ENCODE measurements at regions not wholly inside any gene's neighbourhood (a gene's known extent, or its start where the extent isn't known, plus 50 kb on each side); places are given as distances from the start of the nearest gene placed in this dataset.

DNA sequence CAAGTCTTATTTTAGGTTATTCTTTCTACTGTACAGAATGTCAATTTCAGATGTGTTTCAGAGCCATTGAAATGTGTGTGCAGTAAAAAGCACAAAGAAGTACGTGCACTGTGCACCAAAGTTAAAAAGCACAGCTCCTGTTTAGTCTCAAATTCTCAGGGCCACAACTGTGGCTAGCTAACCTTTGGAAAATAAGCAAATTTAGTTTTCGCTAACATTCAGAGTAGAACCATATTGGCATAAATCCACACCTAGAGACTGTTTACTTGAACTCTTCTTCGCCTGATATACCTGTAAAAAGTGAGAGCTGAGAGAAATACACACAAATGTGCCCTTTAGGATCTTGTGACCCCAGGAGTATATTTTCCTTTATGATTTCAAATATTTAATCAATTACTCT lies 353.9 kb downstream of the TFEC start:
- no peak for DNase-seq
- Histone ChIP-seq H2BK120ac (ENCODE audit: low read depth, low read length) (no peak overlapping the region), H3K4me3 (ENCODE audit: low read length) (no peak overlapping the region), H2BK5ac (ENCODE audit: low read length) (no peak overlapping the region), H3K4me1 (ENCODE audit: control insufficient read depth, low read depth, low read length) (no peaks in the 10 kb centered on the region), H3K79me1 (ENCODE audit: low read length) (no peaks in the 10 kb centered on the region), H3K79me2 (ENCODE audit: control insufficient read depth, insufficient read depth, low read length) (no peaks in the 10 kb centered on the region), H2BK15ac (replicated peaks; ENCODE audit: low read depth) (no peak overlapping the region), H4K8ac (ENCODE audit: low read depth, low read length) (no peak overlapping the region), H3K23ac (ENCODE audit: low read length) (no peak overlapping the region), H3K4me2 (ENCODE audit: low read length) (no peak overlapping the region), H3K36me3 (ENCODE audit: control insufficient read depth, insufficient read depth, low read length) (no peaks in the 10 kb centered on the region), H3K18ac (ENCODE audit: low read length) (no peak overlapping the region), H3K27me3 (ENCODE audit: insufficient read depth, low read length, poor library complexity) (no peaks in the 10 kb centered on the region), H3K9ac (ENCODE audit: low read length) (no peak overlapping the region), H2AK5ac (ENCODE audit: low read length) (no peak overlapping the region), H4K5ac (ENCODE audit: low read length) (no peak overlapping the region), H3K56ac (ENCODE audit: low read length) (no peak overlapping the region), H3K4ac (ENCODE audit: low read depth, low read length) (no peak overlapping the region), H3K27ac (ENCODE audit: low read depth, low read length) (no peak overlapping the region)
- no CpG with 5 or more reads among the region's 3 CpGs for WGBS (ENCODE audit: extremely low coverage, insufficient coverage, low lambda C conversion rate)

DNA sequence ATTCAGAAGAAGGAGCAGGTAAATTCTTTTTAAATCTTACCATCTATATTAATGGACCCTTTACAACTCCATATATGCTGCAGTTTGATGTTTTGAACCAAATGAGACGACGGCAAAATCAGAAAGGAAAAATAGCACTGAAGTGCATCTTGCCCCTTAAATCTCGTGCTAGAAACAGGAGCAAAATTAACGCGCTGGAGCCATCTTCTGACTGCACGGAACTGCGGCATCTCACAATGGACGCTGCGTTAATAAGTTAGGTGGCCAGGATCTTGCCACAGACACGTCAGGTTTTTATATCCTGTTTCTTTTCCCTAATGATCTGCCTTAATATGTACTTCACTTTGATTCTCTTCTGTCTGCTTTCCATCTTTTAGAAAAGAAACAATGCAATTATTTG lies 354.5 kb downstream of the TFEC start:
- no peaks in the 10 kb centered on the region for H3K36me3 ChIP-seq (ENCODE audit: control insufficient read depth, insufficient read depth, low read length)
- no CpG with 5 or more reads among the region's 10 CpGs for WGBS (ENCODE audit: extremely low coverage, insufficient coverage, low lambda C conversion rate)

DNA sequence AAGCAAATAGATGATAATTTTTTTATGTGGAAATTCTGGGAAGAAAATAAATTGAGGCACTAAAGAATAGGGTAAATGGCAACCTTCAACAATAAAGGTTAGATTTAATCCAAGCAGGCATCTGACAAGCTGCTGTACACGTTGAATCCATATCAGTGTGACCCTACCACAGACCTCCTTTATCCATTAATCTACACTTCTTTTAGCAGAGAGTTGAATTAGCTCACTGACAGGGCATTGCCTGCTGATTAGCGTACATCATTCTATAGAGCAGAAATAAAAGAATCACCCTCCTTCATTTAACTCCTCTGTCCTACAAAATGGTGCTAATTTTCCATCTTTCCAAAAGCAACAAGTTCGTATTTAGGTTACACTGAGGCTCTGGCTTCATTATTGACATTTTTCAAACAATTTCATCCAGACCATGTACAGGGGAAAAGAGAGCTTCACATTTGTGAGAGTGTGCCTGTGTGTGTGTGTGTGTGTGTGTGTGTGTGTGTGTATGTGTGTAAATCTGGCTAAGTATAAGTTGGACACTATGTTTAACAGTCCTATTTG lies 356.0 kb downstream of the TFEC start:
- H3K4ac ChIP-seq (ENCODE audit: low read depth, low read length) = no peak overlapping the region

More for the DNA sequence above, 354.5 kb downstream of the TFEC start:
- no peak overlapping the region for H2AK5ac ChIP-seq (ENCODE audit: low read length)
- no peak overlapping the region for H2BK5ac ChIP-seq (ENCODE audit: low read length)
- no peaks in the 10 kb centered on the region for H3K4me1 ChIP-seq (ENCODE audit: control insufficient read depth, low read depth, low read length)
- H3K4me3 ChIP-seq (ENCODE audit: low read length) = no peak overlapping the region
- H3K4me2 ChIP-seq (ENCODE audit: low read length) = no peak overlapping the region
- H3K27ac ChIP-seq (ENCODE audit: low read depth, low read length) = no peak overlapping the region
- H2BK15ac ChIP-seq (replicated peaks; ENCODE audit: low read depth) = no peak overlapping the region
- no peak overlapping the region for H4K5ac ChIP-seq (ENCODE audit: low read length)
- no peak overlapping the region for H3K56ac ChIP-seq (ENCODE audit: low read length)
- H3K27me3 ChIP-seq (ENCODE audit: insufficient read depth, low read length, poor library complexity) = no peaks in the 10 kb centered on the region
- H3K9ac ChIP-seq (ENCODE audit: low read length) = no peak overlapping the region
- H4K8ac ChIP-seq (ENCODE audit: low read depth, low read length) = no peak overlapping the region
- no peak overlapping the region for H2BK120ac ChIP-seq (ENCODE audit: low read depth, low read length)
- no peak overlapping the region for H3K18ac ChIP-seq (ENCODE audit: low read length)
- H3K4ac ChIP-seq (ENCODE audit: low read depth, low read length) = no peak overlapping the region
- H3K79me1 ChIP-seq (ENCODE audit: low read length) = no peaks in the 10 kb centered on the region
- H3K23ac ChIP-seq (ENCODE audit: low read length) = no peak overlapping the region
- H3K79me2 ChIP-seq (ENCODE audit: control insufficient read depth, insufficient read depth, low read length) = no peaks in the 10 kb centered on the region
- DNase-seq = no peak

DNA sequence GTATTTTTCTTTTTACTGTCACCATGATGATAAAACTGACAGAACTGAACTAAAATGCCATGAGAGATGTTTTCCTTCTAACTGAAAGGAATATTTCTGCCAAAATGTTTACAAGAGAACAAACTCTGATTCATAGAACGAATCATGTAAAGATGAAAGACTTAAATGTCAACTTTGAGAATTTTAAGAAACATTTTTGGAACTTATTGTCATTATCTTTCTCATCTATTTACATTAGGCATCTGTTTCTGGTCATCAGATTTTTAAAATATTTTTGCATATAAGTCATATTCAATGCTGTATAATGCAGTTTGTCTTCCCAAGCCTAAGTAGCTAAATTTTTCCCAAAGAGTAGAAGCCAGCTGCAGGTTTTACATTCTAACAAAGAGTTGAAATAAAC lies 358.5 kb downstream of the TFEC start:
- no CpG with 5 or more reads among the region's 1 CpG for WGBS (ENCODE audit: extremely low coverage, insufficient coverage, low lambda C conversion rate)
- H3K36me3 ChIP-seq (ENCODE audit: control insufficient read depth, insufficient read depth, low read length) = no peaks in the 10 kb centered on the region
- no peak for DNase-seq

More for the DNA sequence above, 356.0 kb downstream of the TFEC start:
- Histone ChIP-seq H3K56ac (ENCODE audit: low read length) (no peak overlapping the region), H2BK5ac (ENCODE audit: low read length) (no peak overlapping the region), H3K18ac (ENCODE audit: low read length) (no peak overlapping the region), H3K27me3 (ENCODE audit: insufficient read depth, low read length, poor library complexity) (no peaks in the 10 kb centered on the region), H3K23ac (ENCODE audit: low read length) (no peak overlapping the region), H2BK120ac (ENCODE audit: low read depth, low read length) (no peak overlapping the region), H3K4me2 (ENCODE audit: low read length) (no peak overlapping the region), H3K79me2 (ENCODE audit: control insufficient read depth, insufficient read depth, low read length) (no peaks in the 10 kb centered on the region), H3K79me1 (ENCODE audit: low read length) (no peaks in the 10 kb centered on the region), H2BK15ac (replicated peaks; ENCODE audit: low read depth) (no peak overlapping the region), H4K5ac (ENCODE audit: low read length) (no peak overlapping the region), H3K36me3 (ENCODE audit: control insufficient read depth, insufficient read depth, low read length) (no peaks in the 10 kb centered on the region), H3K27ac (ENCODE audit: low read depth, low read length) (no peak overlapping the region), H2AK5ac (ENCODE audit: low read length) (no peak overlapping the region), H3K4me3 (ENCODE audit: low read length) (no peak overlapping the region), H3K4me1 (ENCODE audit: control insufficient read depth, low read depth, low read length) (no peaks in the 10 kb centered on the region), H4K8ac (ENCODE audit: low read depth, low read length) (no peak overlapping the region), H3K9ac (ENCODE audit: low read length) (no peak overlapping the region)
- no CpG with 5 or more reads among the region's 3 CpGs for WGBS (ENCODE audit: extremely low coverage, insufficient coverage, low lambda C conversion rate)
- DNase-seq = no peak

DNA sequence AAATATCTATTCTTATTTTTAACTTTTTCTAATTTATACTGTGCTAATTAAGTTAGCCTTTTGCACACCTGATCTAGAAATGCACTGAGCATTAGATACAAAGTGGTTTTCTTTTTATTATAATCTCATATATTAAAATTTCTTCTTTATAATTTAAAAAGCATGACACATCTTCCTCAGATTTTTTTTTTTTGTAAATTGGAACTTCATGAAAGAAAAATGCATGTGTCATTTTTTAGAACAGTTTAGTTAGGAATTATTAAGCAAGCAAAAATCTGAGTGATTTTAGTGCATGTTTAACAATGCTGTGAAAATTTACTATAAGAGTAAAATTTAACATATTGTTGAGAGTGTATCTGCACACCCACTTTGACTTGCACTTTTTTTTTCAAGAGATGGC lies 367.9 kb downstream of the TFEC start:
- no peak overlapping the region for H3K4ac ChIP-seq (ENCODE audit: low read depth, low read length)
- no peaks in the 10 kb centered on the region for H3K79me1 ChIP-seq (ENCODE audit: low read length)
- no peak overlapping the region for H3K27ac ChIP-seq (ENCODE audit: low read depth, low read length)
- H2BK5ac ChIP-seq (ENCODE audit: low read length) = no peak overlapping the region
- DNase-seq = no peak
- H3K79me2 ChIP-seq (ENCODE audit: control insufficient read depth, insufficient read depth, low read length) = no peaks in the 10 kb centered on the region
- no peak overlapping the region for H2BK15ac ChIP-seq (replicated peaks; ENCODE audit: low read depth)
- no peaks in the 10 kb centered on the region for H3K4me1 ChIP-seq (ENCODE audit: control insufficient read depth, low read depth, low read length)
- H2AK5ac ChIP-seq (ENCODE audit: low read length) = no peak overlapping the region
- H3K18ac ChIP-seq (ENCODE audit: low read length) = no peak overlapping the region
- H3K9ac ChIP-seq (ENCODE audit: low read length) = no peak overlapping the region
- H3K56ac ChIP-seq (ENCODE audit: low read length) = no peak overlapping the region
- H3K4me3 ChIP-seq (ENCODE audit: low read length) = no peak overlapping the region
- H4K5ac ChIP-seq (ENCODE audit: low read length) = no peak overlapping the region
- no peak overlapping the region for H2BK120ac ChIP-seq (ENCODE audit: low read depth, low read length)
- no peak overlapping the region for H3K23ac ChIP-seq (ENCODE audit: low read length)
- no peak overlapping the region for H4K8ac ChIP-seq (ENCODE audit: low read depth, low read length)
- no peaks in the 10 kb centered on the region for H3K36me3 ChIP-seq (ENCODE audit: control insufficient read depth, insufficient read depth, low read length)
- no peaks in the 10 kb centered on the region for H3K27me3 ChIP-seq (ENCODE audit: insufficient read depth, low read length, poor library complexity)
- no peak overlapping the region for H3K4me2 ChIP-seq (ENCODE audit: low read length)

More for the DNA sequence above, 358.5 kb downstream of the TFEC start:
- no peaks in the 10 kb centered on the region for H3K79me2 ChIP-seq (ENCODE audit: control insufficient read depth, insufficient read depth, low read length)
- H3K4ac ChIP-seq (ENCODE audit: low read depth, low read length) = no peak overlapping the region
- no peak overlapping the region for H2AK5ac ChIP-seq (ENCODE audit: low read length)
- H3K23ac ChIP-seq (ENCODE audit: low read length) = no peak overlapping the region
- H3K4me2 ChIP-seq (ENCODE audit: low read length) = no peak overlapping the region
- no peak overlapping the region for H3K9ac ChIP-seq (ENCODE audit: low read length)
- H3K56ac ChIP-seq (ENCODE audit: low read length) = no peak overlapping the region
- H2BK15ac ChIP-seq (replicated peaks; ENCODE audit: low read depth) = no peak overlapping the region
- H3K4me3 ChIP-seq (ENCODE audit: low read length) = no peak overlapping the region
- H3K79me1 ChIP-seq (ENCODE audit: low read length) = no peaks in the 10 kb centered on the region
- H3K4me1 ChIP-seq (ENCODE audit: control insufficient read depth, low read depth, low read length) = no peaks in the 10 kb centered on the region
- H2BK5ac ChIP-seq (ENCODE audit: low read length) = no peak overlapping the region
- no peak overlapping the region for H4K5ac ChIP-seq (ENCODE audit: low read length)
- no peaks in the 10 kb centered on the region for H3K27me3 ChIP-seq (ENCODE audit: insufficient read depth, low read length, poor library complexity)
- H3K27ac ChIP-seq (ENCODE audit: low read depth, low read length) = no peak overlapping the region
- H2BK120ac ChIP-seq (ENCODE audit: low read depth, low read length) = no peak overlapping the region
- no peak overlapping the region for H3K18ac ChIP-seq (ENCODE audit: low read length)
- H4K8ac ChIP-seq (ENCODE audit: low read depth, low read length) = no peak overlapping the region

DNA sequence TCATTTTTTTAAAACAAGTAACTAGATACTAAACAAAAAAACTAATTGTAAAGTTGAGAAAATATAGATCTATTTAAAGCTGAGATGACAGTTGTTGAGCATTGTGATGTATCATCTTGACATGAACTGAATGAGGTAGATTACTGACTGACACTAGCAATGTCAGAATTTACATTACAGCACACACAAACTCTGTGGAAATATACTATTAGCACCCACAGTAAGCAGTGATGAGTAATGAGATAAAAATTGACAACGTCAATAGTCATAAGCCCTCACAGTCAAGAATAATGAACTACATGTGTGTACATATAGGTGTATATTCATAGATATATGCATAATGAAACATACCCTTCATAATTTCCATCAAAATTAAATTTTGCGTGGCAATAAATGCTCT lies 368.4 kb downstream of the TFEC start:
- Histone ChIP-seq H3K4me2 (ENCODE audit: low read length) (no peak overlapping the region), H2AK5ac (ENCODE audit: low read length) (no peak overlapping the region), H2BK120ac (ENCODE audit: low read depth, low read length) (no peak overlapping the region), H2BK5ac (ENCODE audit: low read length) (no peak overlapping the region), H4K8ac (ENCODE audit: low read depth, low read length) (no peak overlapping the region), H3K4ac (ENCODE audit: low read depth, low read length) (no peak overlapping the region), H3K4me1 (ENCODE audit: control insufficient read depth, low read depth, low read length) (no peaks in the 10 kb centered on the region), H3K27me3 (ENCODE audit: insufficient read depth, low read length, poor library complexity) (no peaks in the 10 kb centered on the region), H4K5ac (ENCODE audit: low read length) (no peak overlapping the region), H3K9ac (ENCODE audit: low read length) (no peak overlapping the region), H3K36me3 (ENCODE audit: control insufficient read depth, insufficient read depth, low read length) (no peaks in the 10 kb centered on the region), H2BK15ac (replicated peaks; ENCODE audit: low read depth) (no peak overlapping the region), H3K18ac (ENCODE audit: low read length) (no peak overlapping the region), H3K56ac (ENCODE audit: low read length) (no peak overlapping the region), H3K79me1 (ENCODE audit: low read length) (no peaks in the 10 kb centered on the region), H3K23ac (ENCODE audit: low read length) (no peak overlapping the region), H3K4me3 (ENCODE audit: low read length) (no peak overlapping the region), H3K79me2 (ENCODE audit: control insufficient read depth, insufficient read depth, low read length) (no peaks in the 10 kb centered on the region), H3K27ac (ENCODE audit: low read depth, low read length) (no peak overlapping the region)
- no CpG with 5 or more reads among the region's 2 CpGs for WGBS (ENCODE audit: extremely low coverage, insufficient coverage, low lambda C conversion rate)
- no peak for DNase-seq

Data from mesendoderm (in vitro differentiated cells).